ENCODE measurements at regions not wholly inside any gene's neighbourhood (a gene's known extent, or its start where the extent isn't known, plus 50 kb on each side); places are given as distances from the start of the nearest gene placed in this dataset.
A peak's percentile ranks its signal among the peaks of the same experiment; 100 is the strongest.

DNA sequence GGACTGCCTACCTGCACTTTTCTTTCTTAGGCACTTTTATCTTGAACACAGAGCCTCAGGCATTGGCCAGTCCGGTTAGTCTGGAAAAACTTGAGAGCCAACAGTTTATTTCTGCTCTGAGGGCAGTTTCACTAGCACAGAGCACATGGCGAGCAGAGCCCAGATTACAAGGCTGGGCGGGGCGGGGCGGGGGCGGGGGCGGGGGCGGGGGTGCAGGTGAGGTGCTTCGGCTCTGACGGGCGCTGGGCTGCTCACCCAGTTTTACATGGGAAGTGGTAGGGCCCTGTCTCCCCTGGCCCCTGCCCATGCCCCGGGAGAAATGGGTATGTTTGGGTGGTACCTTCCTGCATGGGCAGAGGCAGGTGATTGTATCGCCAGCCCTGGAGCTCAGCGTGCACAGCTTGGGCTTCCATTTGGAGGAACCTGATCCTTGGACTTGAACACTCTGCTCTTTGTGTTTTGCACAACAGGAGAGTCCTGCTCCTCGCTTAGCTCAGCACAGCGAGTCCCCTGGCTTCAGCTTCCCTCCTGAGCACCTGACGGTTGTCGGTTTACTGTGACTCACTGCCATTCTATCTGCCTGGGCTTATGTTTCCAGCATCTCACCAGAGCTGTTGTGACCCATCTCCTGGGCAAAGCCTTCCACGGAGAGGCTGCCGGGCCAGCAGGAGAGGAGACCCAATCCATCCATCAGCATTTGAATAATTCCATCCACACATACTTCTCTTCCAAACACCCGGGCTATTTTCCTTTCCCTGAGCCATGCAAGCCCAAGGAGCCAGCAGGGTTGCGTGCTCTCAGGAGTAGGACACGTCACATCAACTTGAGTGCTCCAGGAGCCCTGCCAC is 108.5 kb downstream of the ARF6 start:
- Mint-ChIP-seq H3K27me3 (ENCODE audit: low read depth) (peaks cover 34% of the 10 kb centered on the region), H3K4me3 (no peak overlapping the region; the same call in 1 of the 2 replicates), H3K4me1 (peaks cover 46% of the 10 kb centered on the region), H3K36me3 (no peaks in the 10 kb centered on the region), H3K27ac (no peak overlapping the region; the same call in 1 of the 2 replicates), H3K9me3 (no peaks in the 10 kb centered on the region)
- ChIA-PET POLR2A (no interaction called here), CTCF (interaction anchor here (1.5 to 2.3 kb wide), 2 partner anchors 59 to 122 kb away, joined by 4 to 8 read pairs; no protein-coding TSS in a partner anchor)
- peak; percentile 36 for ATAC-seq
- peak; percentile 20 for DNase-seq (ENCODE audit: low spot score)
- TF ChIP-seq ESRRA (CRISPR knock-in tag; IDR thresholded peaks at IDR 0.05; ENCODE audit: borderline replicate concordance) (no peak), NFYB (CRISPR knock-in tag; conservative IDR thresholded peaks at IDR 0.05; ENCODE audit: low read depth) (no peak), ATF1 (CRISPR knock-in tag; IDR thresholded peaks at IDR 0.05) (no peak), ELF4 (CRISPR knock-in tag; IDR thresholded peaks at IDR 0.05; ENCODE audit: low read depth) (no peak)

DNA sequence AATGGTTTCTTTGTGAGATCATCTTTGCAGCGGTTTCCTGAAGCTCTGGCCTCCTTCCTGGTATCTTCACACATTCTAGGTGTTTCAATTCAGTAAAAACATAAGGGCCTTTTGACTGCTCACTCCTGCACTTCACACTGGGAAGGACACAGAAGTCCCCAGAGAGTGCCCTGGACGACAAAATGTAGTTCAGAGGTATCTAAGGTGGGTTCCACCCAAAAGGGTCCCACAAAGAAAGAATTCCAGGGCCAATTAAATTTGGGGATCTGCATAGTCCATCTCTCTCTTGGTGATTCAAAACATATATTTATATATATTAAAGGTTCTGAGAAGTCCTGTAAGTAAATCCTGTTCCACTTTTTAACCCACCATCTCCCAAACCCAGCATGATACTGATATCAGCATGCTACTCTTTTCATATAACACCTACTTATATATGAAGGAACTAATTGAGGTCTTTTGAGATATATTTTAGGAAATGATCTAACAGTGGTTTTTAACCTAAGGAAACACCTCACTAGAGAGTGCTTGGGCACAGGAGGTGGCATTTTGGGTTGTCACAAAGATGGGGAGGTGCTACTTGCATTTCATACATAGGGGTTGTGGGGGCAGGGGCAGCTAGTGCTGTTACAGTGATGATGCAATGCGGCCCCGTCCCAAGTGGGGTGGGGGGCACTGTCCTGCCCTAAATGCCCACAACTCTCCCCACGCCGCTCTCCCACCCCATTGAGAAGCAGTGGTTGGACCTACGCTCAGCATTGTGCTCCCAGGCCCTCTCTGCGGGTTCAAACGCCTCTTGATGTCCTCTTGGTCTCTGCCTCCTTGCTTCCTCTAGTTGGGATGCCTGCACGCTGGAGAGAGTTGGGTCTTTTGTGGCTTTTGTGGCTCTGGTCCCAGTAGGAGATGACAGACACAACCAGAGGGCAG is 109.4 kb downstream of the ARF6 start:
- DNase-seq (ENCODE audit: low spot score) = no peak
- POLR2A ChIA-PET = no interaction called here
- peaks cover 46% of the 10 kb centered on the region for H3K4me1 Mint-ChIP-seq
- no peak for ATAC-seq
- H3K27me3 Mint-ChIP-seq (ENCODE audit: low read depth) = peaks cover 34% of the 10 kb centered on the region
- no peaks in the 10 kb centered on the region for H3K9me3 Mint-ChIP-seq
- no peak overlapping the region; the same call in 1 of the 2 replicates for H3K27ac Mint-ChIP-seq
- CTCF ChIA-PET = interaction anchor here (1.5 kb wide), 1 partner anchor 58 kb away, joined by 4 read pairs; no protein-coding TSS in a partner anchor
- no peaks in the 10 kb centered on the region for H3K36me3 Mint-ChIP-seq
- TF ChIP-seq, protein P1, sequence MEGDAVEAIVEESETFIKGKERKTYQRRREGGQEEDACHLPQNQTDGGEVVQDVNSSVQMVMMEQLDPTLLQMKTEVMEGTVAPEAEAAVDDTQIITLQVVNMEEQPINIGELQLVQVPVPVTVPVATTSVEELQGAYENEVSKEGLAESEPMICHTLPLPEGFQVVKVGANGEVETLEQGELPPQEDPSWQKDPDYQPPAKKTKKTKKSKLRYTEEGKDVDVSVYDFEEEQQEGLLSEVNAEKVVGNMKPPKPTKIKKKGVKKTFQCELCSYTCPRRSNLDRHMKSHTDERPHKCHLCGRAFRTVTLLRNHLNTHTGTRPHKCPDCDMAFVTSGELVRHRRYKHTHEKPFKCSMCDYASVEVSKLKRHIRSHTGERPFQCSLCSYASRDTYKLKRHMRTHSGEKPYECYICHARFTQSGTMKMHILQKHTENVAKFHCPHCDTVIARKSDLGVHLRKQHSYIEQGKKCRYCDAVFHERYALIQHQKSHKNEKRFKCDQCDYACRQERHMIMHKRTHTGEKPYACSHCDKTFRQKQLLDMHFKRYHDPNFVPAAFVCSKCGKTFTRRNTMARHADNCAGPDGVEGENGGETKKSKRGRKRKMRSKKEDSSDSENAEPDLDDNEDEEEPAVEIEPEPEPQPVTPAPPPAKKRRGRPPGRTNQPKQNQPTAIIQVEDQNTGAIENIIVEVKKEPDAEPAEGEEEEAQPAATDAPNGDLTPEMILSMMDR (IDR thresholded peaks at IDR 0.05) = no peak
- TF ChIP-seq GABPB1 (CRISPR knock-in tag; IDR thresholded peaks at IDR 0.05) = peak; percentile 66
- H3K4me3 Mint-ChIP-seq = peak overlapping the region; percentile 73

DNA sequence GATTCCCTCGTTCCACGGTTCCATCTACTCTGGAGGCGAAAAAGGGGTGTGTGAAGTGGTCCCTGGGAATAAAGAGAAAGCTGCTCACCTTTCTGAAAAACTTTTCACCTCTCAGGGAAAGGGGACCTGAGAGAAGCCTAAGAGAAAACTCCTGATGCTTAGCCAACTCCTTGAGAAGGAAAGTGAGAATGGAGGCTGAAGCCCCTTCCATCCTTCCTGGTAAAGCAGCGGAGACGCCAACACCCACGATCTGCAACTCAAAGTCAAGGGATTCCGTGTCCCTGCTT is 110.0 kb downstream of the ARF6 start:
- no peak for DNase-seq (ENCODE audit: low spot score)
- Mint-ChIP-seq H3K27ac (no peak overlapping the region), H3K4me1 (peaks cover 46% of the 10 kb centered on the region), H3K4me3 (peak overlapping the region; percentile 73), H3K27me3 (ENCODE audit: low read depth) (peaks cover 34% of the 10 kb centered on the region), H3K36me3 (no peaks in the 10 kb centered on the region), H3K9me3 (no peaks in the 10 kb centered on the region)
- ChIA-PET POLR2A (no interaction called here), CTCF (no interaction called here)
- no peak for TF ChIP-seq NFE2L1 (CRISPR knock-in tag; IDR thresholded peaks at IDR 0.05)
- no peak for TF ChIP-seq MYBL2 (CRISPR knock-in tag; IDR thresholded peaks at IDR 0.05)
- no peak for TF ChIP-seq TP53 (CRISPR knock-in tag; IDR thresholded peaks at IDR 0.05)
- TF ChIP-seq GTF2I (CRISPR knock-in tag; conservative IDR thresholded peaks at IDR 0.05) = no peak
- no peak for TF ChIP-seq NFATC4 (CRISPR knock-in tag; IDR thresholded peaks at IDR 0.05)
- no peak for TF ChIP-seq ZNF232 (CRISPR knock-in tag; IDR thresholded peaks at IDR 0.05)
- no peak for TF ChIP-seq ZNF416 (CRISPR knock-in tag; IDR thresholded peaks at IDR 0.05)
- no peak for TF ChIP-seq ZNF317 (CRISPR knock-in tag; IDR thresholded peaks at IDR 0.05; ENCODE audit: borderline replicate concordance, low read depth)
- no peak for TF ChIP-seq OVOL2 (CRISPR knock-in tag; IDR thresholded peaks at IDR 0.05; ENCODE audit: borderline replicate concordance)
- no peak for TF ChIP-seq ZNF423 (CRISPR knock-in tag; IDR thresholded peaks at IDR 0.05)
- TF ChIP-seq, protein P2, sequence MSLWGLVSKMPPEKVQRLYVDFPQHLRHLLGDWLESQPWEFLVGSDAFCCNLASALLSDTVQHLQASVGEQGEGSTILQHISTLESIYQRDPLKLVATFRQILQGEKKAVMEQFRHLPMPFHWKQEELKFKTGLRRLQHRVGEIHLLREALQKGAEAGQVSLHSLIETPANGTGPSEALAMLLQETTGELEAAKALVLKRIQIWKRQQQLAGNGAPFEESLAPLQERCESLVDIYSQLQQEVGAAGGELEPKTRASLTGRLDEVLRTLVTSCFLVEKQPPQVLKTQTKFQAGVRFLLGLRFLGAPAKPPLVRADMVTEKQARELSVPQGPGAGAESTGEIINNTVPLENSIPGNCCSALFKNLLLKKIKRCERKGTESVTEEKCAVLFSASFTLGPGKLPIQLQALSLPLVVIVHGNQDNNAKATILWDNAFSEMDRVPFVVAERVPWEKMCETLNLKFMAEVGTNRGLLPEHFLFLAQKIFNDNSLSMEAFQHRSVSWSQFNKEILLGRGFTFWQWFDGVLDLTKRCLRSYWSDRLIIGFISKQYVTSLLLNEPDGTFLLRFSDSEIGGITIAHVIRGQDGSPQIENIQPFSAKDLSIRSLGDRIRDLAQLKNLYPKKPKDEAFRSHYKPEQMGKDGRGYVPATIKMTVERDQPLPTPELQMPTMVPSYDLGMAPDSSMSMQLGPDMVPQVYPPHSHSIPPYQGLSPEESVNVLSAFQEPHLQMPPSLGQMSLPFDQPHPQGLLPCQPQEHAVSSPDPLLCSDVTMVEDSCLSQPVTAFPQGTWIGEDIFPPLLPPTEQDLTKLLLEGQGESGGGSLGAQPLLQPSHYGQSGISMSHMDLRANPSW (CRISPR knock-in tag; conservative IDR thresholded peaks at IDR 0.05; ENCODE audit: low read depth) = no peak
- no peak for TF ChIP-seq SMAD4 (CRISPR knock-in tag; IDR thresholded peaks at IDR 0.05)
- no peak for TF ChIP-seq FOXJ3 (CRISPR knock-in tag; IDR thresholded peaks at IDR 0.05; ENCODE audit: borderline replicate concordance)
- TF ChIP-seq, protein P1 (IDR thresholded peaks at IDR 0.05) = no peak
- TF ChIP-seq ESRRA (CRISPR knock-in tag; IDR thresholded peaks at IDR 0.05; ENCODE audit: borderline replicate concordance) = no peak
- ATAC-seq = no peak
